WERI-Rb-1 (cell line): ENCODE measurements at regions not wholly inside any gene's neighbourhood (a gene's known extent, or its start where the extent isn't known, plus 50 kb on each side); places are given as distances from the start of the nearest gene placed in this dataset.

ENCODE experiments used
- DNase-seq: peaks from one replicate; pipeline ENCODE4 v3.0.0-alpha.2; 2020
- H3K27ac ChIP-seq: fragments of 250-450 bp; sonication (Bioruptor Pico); 2 replicates; pipeline ENCODE4 v1.5.1; 2020; ENCODE audit warnings: mild to moderate bottlenecking, moderate library complexity
- H3K27me3 ChIP-seq: fragments of 250-450 bp; sonication (Bioruptor Pico); 2 replicates; pipeline ENCODE4 v1.5.1; 2021; ENCODE audit warnings: mild to moderate bottlenecking, low read depth, moderate library complexity; ENCODE audit not compliant: insufficient read depth, severe bottlenecking
- H3K36me3 ChIP-seq: fragments of 250-450 bp; sonication (Bioruptor Pico); 2 replicates; pipeline ENCODE4 v1.5.1; 2020; ENCODE audit warnings: mild to moderate bottlenecking, moderate library complexity
- H3K4me3 ChIP-seq: 2 replicates; pipeline ENCODE4 v1.5.1; 2011; ENCODE audit warnings: low read depth, mild to moderate bottlenecking, control low read depth, low read length
- H3K9me3 ChIP-seq: fragments of 250-450 bp; sonication (Bioruptor Pico); 2 replicates; pipeline ENCODE4 v1.5.1; 2021; ENCODE audit warnings: mild to moderate bottlenecking, moderate library complexity; ENCODE audit not compliant: severe bottlenecking
- TF ChIP-seq, protein P1 (sequence below): IDR thresholded peaks from 2 replicates; pipeline ENCODE4 v1.5.1; 2011; ENCODE audit warnings: low read depth, mild to moderate bottlenecking, control low read depth, inconsistent platforms, low read length

DNA sequence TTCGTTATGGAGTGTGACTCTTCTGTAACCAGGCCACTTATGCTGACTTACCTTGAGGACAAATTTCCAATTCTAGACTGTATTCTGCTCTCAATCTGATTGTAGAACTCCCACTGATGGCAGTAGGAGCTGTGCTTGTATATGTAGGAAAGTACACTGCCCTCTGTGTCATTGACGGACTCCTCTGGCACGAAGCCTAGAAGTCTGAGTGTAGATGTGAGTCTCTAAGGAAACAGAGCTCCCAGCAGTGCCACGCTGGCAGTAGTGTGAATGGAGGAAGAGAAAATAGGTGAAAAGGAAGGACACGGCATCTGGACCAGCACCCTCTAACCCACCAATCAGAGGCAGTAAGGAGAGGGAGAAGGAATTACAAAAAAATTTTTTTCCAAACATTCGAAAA is 130.4 kb upstream of the ADGRL2 start:
- no peaks in the 10 kb centered on the region for H3K27me3 ChIP-seq
- H3K4me3 ChIP-seq: no peak overlapping the region
- TF ChIP-seq, protein P1, sequence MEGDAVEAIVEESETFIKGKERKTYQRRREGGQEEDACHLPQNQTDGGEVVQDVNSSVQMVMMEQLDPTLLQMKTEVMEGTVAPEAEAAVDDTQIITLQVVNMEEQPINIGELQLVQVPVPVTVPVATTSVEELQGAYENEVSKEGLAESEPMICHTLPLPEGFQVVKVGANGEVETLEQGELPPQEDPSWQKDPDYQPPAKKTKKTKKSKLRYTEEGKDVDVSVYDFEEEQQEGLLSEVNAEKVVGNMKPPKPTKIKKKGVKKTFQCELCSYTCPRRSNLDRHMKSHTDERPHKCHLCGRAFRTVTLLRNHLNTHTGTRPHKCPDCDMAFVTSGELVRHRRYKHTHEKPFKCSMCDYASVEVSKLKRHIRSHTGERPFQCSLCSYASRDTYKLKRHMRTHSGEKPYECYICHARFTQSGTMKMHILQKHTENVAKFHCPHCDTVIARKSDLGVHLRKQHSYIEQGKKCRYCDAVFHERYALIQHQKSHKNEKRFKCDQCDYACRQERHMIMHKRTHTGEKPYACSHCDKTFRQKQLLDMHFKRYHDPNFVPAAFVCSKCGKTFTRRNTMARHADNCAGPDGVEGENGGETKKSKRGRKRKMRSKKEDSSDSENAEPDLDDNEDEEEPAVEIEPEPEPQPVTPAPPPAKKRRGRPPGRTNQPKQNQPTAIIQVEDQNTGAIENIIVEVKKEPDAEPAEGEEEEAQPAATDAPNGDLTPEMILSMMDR: no peak
- H3K9me3 ChIP-seq: no peaks in the 10 kb centered on the region
- no peaks in the 10 kb centered on the region for H3K36me3 ChIP-seq
- DNase-seq: no peak
- H3K27ac ChIP-seq: no peak overlapping the region

GRCh38 chr1:81666586-81666985 is 134.1 kb upstream of the ADGRL2 start:
- no peak for DNase-seq
- no peaks in the 10 kb centered on the region for H3K27me3 ChIP-seq
- no peak overlapping the region for H3K27ac ChIP-seq
- H3K36me3 ChIP-seq: no peaks in the 10 kb centered on the region
- H3K4me3 ChIP-seq: no peak overlapping the region
- TF ChIP-seq, protein P1: no peak
- no peaks in the 10 kb centered on the region for H3K9me3 ChIP-seq

DNA sequence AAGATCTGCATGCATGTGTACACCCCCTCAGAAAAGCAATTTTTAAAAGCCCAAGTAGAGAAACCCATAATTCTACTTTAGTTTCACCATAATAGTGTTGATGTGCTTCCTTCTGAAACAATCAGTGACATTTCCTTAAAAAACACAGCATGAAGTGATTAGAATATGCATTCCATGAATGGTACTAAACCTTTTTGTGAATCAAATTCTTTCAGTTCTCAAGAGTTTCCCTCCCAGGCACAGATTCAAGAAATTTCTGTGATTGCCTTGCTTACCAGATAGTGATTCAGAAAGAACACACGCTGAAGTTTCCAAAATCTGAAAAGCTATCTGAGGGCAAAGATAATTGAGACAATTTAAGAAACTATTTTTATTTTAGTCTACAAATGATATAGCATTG is 136.4 kb upstream of the ADGRL2 start:
- no peak overlapping the region for H3K4me3 ChIP-seq
- no peak for DNase-seq
- no peaks in the 10 kb centered on the region for H3K9me3 ChIP-seq
- TF ChIP-seq, protein P1: no peak
- H3K36me3 ChIP-seq: no peaks in the 10 kb centered on the region
- H3K27me3 ChIP-seq: no peaks in the 10 kb centered on the region
- no peak overlapping the region for H3K27ac ChIP-seq

- TF ChIP-seq, protein P1: no peak
- Histone ChIP-seq H3K27ac (no peak overlapping the region), H3K4me3 (no peak overlapping the region), H3K36me3 (no peaks in the 10 kb centered on the region), H3K9me3 (no peaks in the 10 kb centered on the region), H3K27me3 (no peaks in the 10 kb centered on the region)
- DNase-seq: no peak
Measured at GRCh38 chr1:81662913-81663526, 137.7 kb upstream of the ADGRL2 start.

GRCh38 chr1:81660286-81660685 is 140.4 kb upstream of the ADGRL2 start:
- no peak for DNase-seq
- TF ChIP-seq, protein P1: no peak
- Histone ChIP-seq H3K9me3 (no peaks in the 10 kb centered on the region), H3K27me3 (no peaks in the 10 kb centered on the region), H3K27ac (no peak overlapping the region), H3K36me3 (no peaks in the 10 kb centered on the region), H3K4me3 (no peak overlapping the region)

DNA sequence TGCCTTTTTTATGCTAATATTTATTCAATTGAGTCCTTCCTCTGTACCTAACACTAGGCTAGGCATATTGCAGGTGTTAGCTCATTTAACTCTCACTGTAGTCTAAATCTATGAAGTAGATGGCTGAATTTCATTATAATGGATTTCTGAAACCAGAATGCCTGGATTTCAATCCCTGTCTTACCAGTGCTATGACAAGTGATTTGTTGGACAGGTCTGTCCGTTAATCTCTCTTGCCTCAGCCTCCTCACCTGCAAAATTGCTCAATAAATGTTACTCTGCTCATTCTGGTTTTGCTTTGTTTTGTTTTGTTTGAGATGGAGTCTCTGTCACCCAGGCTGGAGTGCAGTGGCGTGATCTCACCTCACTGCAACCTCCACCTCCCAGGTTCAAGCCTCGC is 146.1 kb upstream of the ADGRL2 start:
- no peaks in the 10 kb centered on the region for H3K27me3 ChIP-seq
- no peaks in the 10 kb centered on the region for H3K9me3 ChIP-seq
- H3K27ac ChIP-seq: no peak overlapping the region
- H3K4me3 ChIP-seq: no peak overlapping the region
- no peak for DNase-seq
- TF ChIP-seq, protein P1: no peak
- no peaks in the 10 kb centered on the region for H3K36me3 ChIP-seq
